ENCODE measurements at regions not wholly inside any gene's neighbourhood (a gene's known extent, or its start where the extent isn't known, plus 50 kb on each side); places are given as distances from the start of the nearest gene placed in this dataset.

- H3K27ac ChIP-seq, result peak overlapping the region; percentile 4 to 48 (median 39)
- H3K27me3 ChIP-seq, result no peaks in the 10 kb centered on the region
- TF ChIP-seq POLR2A (IDR thresholded peaks at IDR 0.05) (no peak), CTCF (IDR thresholded peaks at IDR 0.05) (no peak)
- H3K4me3 ChIP-seq, result no peak overlapping the region
- intact Hi-C loops (cut with DNase I), result no loop called here
- H3K4me1 ChIP-seq, result peaks cover 0 to 18% (median 3%) of the 10 kb centered on the region in 4 donors
- H3K9me3 ChIP-seq, result peaks cover 0 to under 1% (median 0%) of the 10 kb centered on the region in 4 donors
- no peaks in the 10 kb centered on the region for H3K36me3 ChIP-seq
- ATAC-seq, result peak in 2 of 4 donors; percentile 21 to 22
- WGBS (ENCODE audit: insufficient coverage, low coverage, low lambda C conversion rate, missing lambda C conversion rate), result 55% methylated on average over 2 of the region's 2 CpGs
- DNase-seq, result no peak
These were observed 161.6 kb upstream of the PKDCC start for GRCh38 chr2:41886145-41886664.

DNA sequence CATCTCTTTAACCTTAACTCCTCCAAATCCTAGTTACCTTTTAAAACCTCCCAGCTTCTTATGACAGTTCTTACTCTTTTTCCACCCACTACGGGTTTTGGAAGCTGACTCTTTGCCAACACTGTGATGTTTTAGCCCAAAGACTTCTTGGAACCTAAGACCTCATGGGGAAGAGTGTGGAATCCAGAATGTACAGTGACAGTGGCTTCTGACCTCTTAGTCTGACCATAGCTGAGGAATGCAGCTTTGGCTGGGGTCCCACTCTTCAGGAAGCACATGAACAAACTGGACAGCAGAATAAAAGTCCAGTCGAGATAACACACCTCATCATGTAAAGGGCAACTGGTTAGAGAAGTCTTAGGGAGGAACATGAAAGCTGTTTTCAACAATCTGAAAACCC, 161.1 kb upstream of the PKDCC start:
- Histone ChIP-seq H3K36me3 (no peaks in the 10 kb centered on the region), H3K4me3 (no peak overlapping the region), H3K9me3 (no peaks in the 10 kb centered on the region), H3K27ac (peak overlapping the region; percentile 4 to 48 (median 39)), H3K4me1 (peaks cover 0 to 13% (median 3%) of the 10 kb centered on the region in 4 donors), H3K27me3 (no peaks in the 10 kb centered on the region)
- TF ChIP-seq CTCF (IDR thresholded peaks at IDR 0.05) (no peak), POLR2A (IDR thresholded peaks at IDR 0.05) (no peak)
- WGBS (ENCODE audit: insufficient coverage, low coverage, low lambda C conversion rate, missing lambda C conversion rate), result 12% methylated on average over 2 of the region's 2 CpGs
- DNase-seq (peak in 1 of 3 donors; percentile 61), ATAC-seq (peak; percentile 68 to 95 (median 72))
- intact Hi-C loops (cut with DNase I), result no loop called here

GRCh38 chr2:41890341-41890740, 157.5 kb upstream of the PKDCC start:
- TF ChIP-seq POLR2A (IDR thresholded peaks at IDR 0.05), result no peak
- no peak for TF ChIP-seq CTCF (IDR thresholded peaks at IDR 0.05)
- Histone ChIP-seq H3K36me3 (no peaks in the 10 kb centered on the region), H3K27me3 (no peaks in the 10 kb centered on the region), H3K27ac (no peak overlapping the region), H3K4me1 (peaks cover 0 to 24% (median 3%) of the 10 kb centered on the region in 4 donors), H3K9me3 (no peaks in the 10 kb centered on the region), H3K4me3 (no peak overlapping the region)
- ATAC-seq (no peak), DNase-seq (no peak)
- WGBS (ENCODE audit: insufficient coverage, low coverage, low lambda C conversion rate, missing lambda C conversion rate), result 92% methylated on average over 3 of the region's 3 CpGs
- intact Hi-C loops (cut with DNase I), result no loop called here

DNA sequence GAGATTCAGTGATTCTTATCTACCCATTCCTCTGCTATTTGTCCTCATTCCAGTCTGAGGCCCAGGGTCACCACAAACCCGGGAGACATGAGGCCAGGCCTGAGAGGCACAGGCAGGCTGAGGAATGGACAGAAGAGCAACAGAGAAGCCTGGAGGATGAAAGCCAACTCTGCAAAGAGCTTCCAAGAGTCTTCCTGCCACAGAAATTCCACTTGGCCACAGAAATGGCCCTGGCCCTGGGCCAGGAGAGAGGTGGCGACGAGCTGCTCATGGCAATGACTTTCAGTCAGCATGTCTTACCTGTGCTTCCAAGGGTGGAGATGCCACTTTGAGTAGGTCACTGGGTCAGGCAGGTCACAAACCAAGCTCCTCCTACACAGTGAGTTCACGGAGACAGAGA, 155.3 kb upstream of the PKDCC start:
- intact Hi-C loops (cut with DNase I), result no loop called here
- no peak for ATAC-seq
- TF ChIP-seq POLR2A (IDR thresholded peaks at IDR 0.05) (no peak), CTCF (IDR thresholded peaks at IDR 0.05) (no peak)
- 24% methylated on average over 3 of the region's 4 CpGs for WGBS (ENCODE audit: insufficient coverage, low coverage, low lambda C conversion rate, missing lambda C conversion rate)
- H3K4me1 ChIP-seq, result peaks cover 0 to 23% (median 7%) of the 10 kb centered on the region in 4 donors
- no peak overlapping the region for H3K4me3 ChIP-seq
- H3K36me3 ChIP-seq, result no peaks in the 10 kb centered on the region
- H3K27ac ChIP-seq, result no peak overlapping the region
- H3K27me3 ChIP-seq, result no peaks in the 10 kb centered on the region
- no peak for DNase-seq
- H3K9me3 ChIP-seq, result no peaks in the 10 kb centered on the region
